Pancreas (tissue), 10 donors: ENCODE measurements at regions not wholly inside any gene's neighbourhood (a gene's known extent, or its start where the extent isn't known, plus 50 kb on each side); places are given as distances from the start of the nearest gene placed in this dataset.
"Not testable (repeated sequence)": the region's sequence is repeated elsewhere in the genome, so short reads cannot be mapped to it uniquely, and the experiment has no call there.

Experiments used
- ATAC-seq, 4 donors: fragments of 200-7000 bp; cut with Tn5 transposase; one replicate each; pipeline versions ENCODE4 v1.8.0 to v1.9.1; 2020; ENCODE audit warnings: mild to moderate bottlenecking in 4 of 4, moderate library complexity in 4 of 4
- DNase-seq, 6 donors: peaks; one replicate each; pipeline ENCODE4 v3.0.0-alpha.2; 2020
- FAIRE-seq: peaks from 2 replicates; lab custom pipeline; 2012; peaks lifted over from hg19 to GRCh38; lab: Jason Lieb, UNC
- H3K27ac ChIP-seq, 4 donors: fragments of 200-600 bp; sonication (generic); 1 replicate in 3 of 4; 2 replicates in 1 of 4; pipeline versions ENCODE4 v1.5.0 to v1.8.0; 2020
- H3K27me3 ChIP-seq, 4 donors: fragments of 200-600 bp; one replicate each; pipeline ENCODE4 v1.8.0; 2021
- H3K36me3 ChIP-seq, 3 donors: fragments of 200-600 bp; sonication (generic) in 1 of 3; one replicate each; pipeline versions ENCODE4 v1.5.0 to v1.8.0; 2020 to 2021
- H3K4me1 ChIP-seq, 3 donors: fragments of 200-600 bp; one replicate each; pipeline ENCODE4 v1.8.0; 2021
- H3K4me3 ChIP-seq, 4 donors: fragments of 200-600 bp; sonication (generic) in 2 of 4; one replicate each; pipeline versions ENCODE4 v1.5.0 to v1.8.0; 2020 to 2021
- H3K9me3 ChIP-seq, 4 donors: fragments of 200-600 bp; one replicate each; pipeline ENCODE4 v1.8.0; 2021
- CTCF ChIP-seq, 4 donors: fragments of 200-600 bp; sonication (generic) in 3 of 4; IDR thresholded peaks; one replicate each; pipeline versions ENCODE4 v1.5.0 to v1.8.0; 2021; ENCODE audit warnings: antibody characterized with exemption in 4 of 4
- WGBS, 2 donors: extraction: QIAGEN DNeasy Blood & Tissue Kit; methylation state at CpG; one replicate each; pipeline ENCODE4 v1.1.7; 2013; 5-methylcytosine and 5-hydroxymethylcytosine counted together
- intact Hi-C, 3 donors: fragments of 100-400 bp; cut with DNase I; formaldehyde crosslinking; loops; one replicate each; pipeline versions ENCODE4 v1.11.1 to v1.14.2; 2022
- donor health status: healthy with polysubstance abuse.
- donor health status: DM: no; HTN: no; CAD: no; lungs with moderate emphysema.
- donor health status: DM: no; HTN: no; CAD: no.
- donor health status: control.
- donor health status: control.
- donor health status: Bipolar disorder and iron deficiency.
- donor health status: DM: yes; HTN: yes; CAD: no.
- donor health status: DM: no; HTN: no; CAD: no.
- donor health status: DM: no; HTN: no; CAD: no.
- donor health status: DM: yes; HTN: yes; CAD: no.

GRCh38 chr16:35215287-35215686, 1755.9 kb downstream of the TP53TG3F start:
- Histone ChIP-seq H3K27me3 (no peaks in the 10 kb centered on the region), H3K4me3 (no peak overlapping the region), H3K9me3 (no peaks in the 10 kb centered on the region), H3K4me1 (no peaks in the 10 kb centered on the region), H3K36me3 (no peaks in the 10 kb centered on the region), H3K27ac (no peak overlapping the region)
- 68 to 79% methylated on average over 3 of the region's 3 CpGs for WGBS, 2 donors
- FAIRE-seq (no peak), ATAC-seq (no peak), DNase-seq (no peak)
- intact Hi-C loops = no loop called here
- TF ChIP-seq CTCF (IDR thresholded peaks at IDR 0.05) = no peak

DNA sequence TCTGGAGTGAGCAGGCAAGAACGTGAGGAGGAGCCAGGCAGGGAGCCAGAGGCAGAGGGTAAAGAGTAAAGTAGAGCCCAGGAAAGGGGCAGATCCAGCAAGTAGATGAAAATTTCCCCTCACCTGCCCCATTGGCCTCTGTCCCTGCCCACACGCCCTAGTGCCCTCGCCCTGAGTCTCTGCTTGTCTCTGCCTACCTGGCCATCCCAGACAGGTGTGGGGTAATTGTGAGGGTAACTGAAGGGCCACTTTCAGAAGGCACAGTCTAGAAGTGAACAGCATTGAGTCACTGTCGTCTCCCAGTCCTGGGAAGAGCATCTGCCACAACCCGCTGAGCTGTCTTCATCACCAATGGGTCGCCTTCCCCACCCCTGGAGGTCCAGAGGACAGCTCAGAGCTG, 1756.8 kb downstream of the TP53TG3F start:
- H3K27me3 ChIP-seq, intact Hi-C loops, H3K4me1 ChIP-seq, H3K4me3 ChIP-seq, DNase-seq, FAIRE-seq, H3K9me3 ChIP-seq, ATAC-seq, H3K36me3 ChIP-seq, H3K27ac ChIP-seq: not testable (repeated sequence)
- 51 to 61% methylated on average over 6 of the region's 6 CpGs for WGBS, 2 donors

- DNase-seq (no peak), FAIRE-seq (no peak), ATAC-seq (no peak)
- Histone ChIP-seq H3K36me3 (no peaks in the 10 kb centered on the region), H3K4me1 (no peaks in the 10 kb centered on the region), H3K27me3 (no peaks in the 10 kb centered on the region), H3K9me3 (no peaks in the 10 kb centered on the region), H3K27ac (no peak overlapping the region), H3K4me3 (no peak overlapping the region)
- WGBS, 2 donors = 71 to 84% methylated on average over 30 to 32 of the region's 32 CpGs
- intact Hi-C loops = no loop called here
- TF ChIP-seq CTCF (IDR thresholded peaks at IDR 0.05) = no peak
Observed at GRCh38 chr16:35221482-35222185, 1762.2 kb downstream of the TP53TG3F start.

DNA sequence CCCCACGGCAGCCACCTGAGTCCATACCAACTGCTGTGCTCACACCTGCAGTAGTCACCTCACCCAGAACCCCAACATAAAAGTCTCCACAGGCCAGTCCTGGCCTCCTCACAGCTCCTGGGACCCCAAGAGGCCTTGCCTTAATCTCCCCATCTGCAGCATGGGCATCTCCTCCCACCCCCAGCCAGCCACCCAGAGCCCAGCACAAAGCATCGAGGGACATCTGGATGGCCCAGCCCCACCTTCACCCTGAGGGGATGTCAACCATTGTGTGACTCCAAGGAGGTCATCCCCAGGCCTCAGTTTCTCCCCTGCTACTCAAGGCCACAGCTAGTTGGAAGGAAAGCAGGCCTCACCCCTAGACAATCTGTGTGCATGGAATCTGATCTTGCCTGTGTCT, 1775.3 kb downstream of the TP53TG3F start:
- peak in 1 of 6 donors; percentile 18 for DNase-seq
- no peak for TF ChIP-seq CTCF (IDR thresholded peaks at IDR 0.05)
- H3K4me1 ChIP-seq = no peaks in the 10 kb centered on the region
- H3K9me3 ChIP-seq = no peaks in the 10 kb centered on the region
- no peak for FAIRE-seq
- no peak overlapping the region for H3K4me3 ChIP-seq
- H3K36me3 ChIP-seq = no peaks in the 10 kb centered on the region
- H3K27me3 ChIP-seq = no peaks in the 10 kb centered on the region
- intact Hi-C loops = no loop called here
- WGBS, 2 donors = 45 to 51% methylated on average over 2 of the region's 2 CpGs
- no peak for ATAC-seq
- H3K27ac ChIP-seq = no peak overlapping the region

DNA sequence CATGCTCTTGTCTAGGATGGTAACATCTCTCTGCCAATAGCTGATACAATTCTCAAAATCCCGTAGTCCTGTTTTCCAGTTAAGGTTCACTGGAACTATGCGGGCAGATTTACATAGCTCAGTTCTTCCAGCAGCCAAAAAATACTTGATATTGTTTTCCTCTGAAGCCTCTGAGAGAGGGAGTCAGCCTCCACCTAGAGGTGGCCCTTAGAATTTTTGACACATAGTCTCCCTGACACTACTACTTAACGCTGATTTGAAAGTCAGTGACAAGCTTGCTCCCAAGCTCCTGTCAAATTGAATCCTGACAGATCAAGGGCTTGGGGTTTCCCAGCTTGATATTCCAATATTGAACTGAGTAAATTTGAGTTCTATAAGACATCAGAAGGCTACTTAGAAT, 1780.1 kb downstream of the TP53TG3F start:
- Histone ChIP-seq H3K4me1 (no peaks in the 10 kb centered on the region), H3K9me3 (no peaks in the 10 kb centered on the region), H3K27me3 (no peaks in the 10 kb centered on the region), H3K27ac (no peak overlapping the region), H3K36me3 (no peaks in the 10 kb centered on the region), H3K4me3 (no peak overlapping the region)
- intact Hi-C loops = no loop called here
- ATAC-seq (no peak), DNase-seq (no peak), FAIRE-seq (no peak)
- no peak for TF ChIP-seq CTCF (IDR thresholded peaks at IDR 0.05)
- 62 to 70% methylated on average over 3 of the region's 3 CpGs for WGBS, 2 donors
